ENCODE measurements at regions not wholly inside any gene's neighbourhood (a gene's known extent, or its start where the extent isn't known, plus 50 kb on each side); places are given as distances from the start of the nearest gene placed in this dataset.

GRCh38 chr22:49088801-49089791, 738.6 kb downstream of the BRD1 start:
- Histone ChIP-seq H2BK15ac (ENCODE audit: low read depth, low read length) (no peak overlapping the region), H2BK120ac (ENCODE audit: low read depth, low read length) (no peak overlapping the region), H3K23ac (ENCODE audit: low read depth, low read length) (no peak overlapping the region), H3K14ac (replicated peaks; ENCODE audit: low read depth, low read length) (no peak overlapping the region), H3K4ac (ENCODE audit: low read depth, low read length) (no peak overlapping the region), H3K9me1 (ENCODE audit: insufficient read depth, low read length) (no peaks in the 10 kb centered on the region), H3K4me2 (ENCODE audit: low read depth, low read length) (no peak overlapping the region), H3K9me3 (ENCODE audit: control insufficient read depth, insufficient read depth, low read length) (peaks cover 54% of the 10 kb centered on the region), H3K36me3 (ENCODE audit: control insufficient read depth, insufficient read depth, low read length) (no peaks in the 10 kb centered on the region), H2BK5ac (ENCODE audit: low read depth, low read length, poor library complexity, severe bottlenecking) (no peak overlapping the region), H2AFZ (replicated peaks; ENCODE audit: low read length, poor library complexity) (no peak overlapping the region), H3K27ac (ENCODE audit: insufficient read depth, low read length) (no peak overlapping the region), H3K4me1 (ENCODE audit: control insufficient read depth, insufficient read depth, low read length) (no peaks in the 10 kb centered on the region), H4K20me1 (ENCODE audit: insufficient read depth, low read length) (no peaks in the 10 kb centered on the region), H2AK9ac (replicated peaks; ENCODE audit: low read depth, low read length, poor library complexity) (no peak overlapping the region), H3K9ac (ENCODE audit: low read depth, low read length) (no peak overlapping the region), H2AK5ac (ENCODE audit: low read depth, low read length) (no peak overlapping the region), H3K79me1 (ENCODE audit: low read depth in 1 of 2, low read length in 2 of 2) (no peaks in the 10 kb centered on the region), H3K18ac (ENCODE audit: low read depth, low read length) (no peak overlapping the region), H3K56ac (ENCODE audit: extremely low read depth, insufficient read depth, low read length) (no peak overlapping the region), H2BK20ac (ENCODE audit: low read depth, low read length) (no peak overlapping the region), H3K4me3 (ENCODE audit: insufficient read depth, low read depth, low read length) (no peak overlapping the region), H4K5ac (ENCODE audit: low read depth, low read length) (no peak overlapping the region), H4K8ac (ENCODE audit: low read depth in 2 of 2, low read length in 2 of 2) (no peak overlapping the region), H3K27me3 (ENCODE audit: control insufficient read depth, insufficient read depth, low read length) (no peaks in the 10 kb centered on the region), H4K91ac (ENCODE audit: insufficient read depth, low read depth, low read length) (no peak overlapping the region)
- ChIA-PET CTCF (no interaction called here), POLR2A (ENCODE audit: unreplicated experiment) (no interaction called here)
- ATAC-seq (ENCODE audit: low read depth) (no peak), DNase-seq (no peak)
- in situ Hi-C loops (cut with MboI; ENCODE audit: low sequenced_read_pairs), result no loop called here
- intact Hi-C loops (cut with micrococcal nuclease), result no loop called here
- no TSS peak for BruUV-seq (replicated peaks)
- dilution Hi-C loops (cut with HindIII; ENCODE audit: low sequenced_read_pairs, unreplicated experiment), result no loop called here
- WGBS, 2 experiments (ENCODE audit: extremely low coverage in 2 of 2, insufficient read length in 1 of 2), result 63% methylated on average over 16 of the region's 35 CpGs; no CpG with 5 or more reads in 1 of the 2 experiments
- TF ChIP-seq ELK1 (IDR thresholded peaks at IDR 0.05; ENCODE audit: borderline replicate concordance, low read depth, low read length), result no peak
- no peak for TF ChIP-seq MXI1 (IDR thresholded peaks at IDR 0.05; ENCODE audit: borderline replicate concordance, low read depth, low read length)
- TF ChIP-seq CHD1 (IDR thresholded peaks at IDR 0.05; ENCODE audit: low read depth, low read length), result no peak
- no peak for TF ChIP-seq MAFK (IDR thresholded peaks at IDR 0.05; ENCODE audit: low read depth, low read length)
- no peak for TF ChIP-seq BHLHE40 (IDR thresholded peaks at IDR 0.05; ENCODE audit: low read depth, low read length)
- no peak for TF ChIP-seq MAZ (IDR thresholded peaks at IDR 0.05; ENCODE audit: borderline replicate concordance, low read depth, low read length)
- no peak for TF ChIP-seq POLR2A (IDR thresholded peaks at IDR 0.05; ENCODE audit: low read depth, low read length)
- no peak for TF ChIP-seq RFX5 (IDR thresholded peaks at IDR 0.05; ENCODE audit: low read depth, low read length)
- TF ChIP-seq RCOR1 (IDR thresholded peaks at IDR 0.05; ENCODE audit: insufficient replicate concordance, low read length), result no peak
- TF ChIP-seq RAD21 (IDR thresholded peaks at IDR 0.05; ENCODE audit: low read length), result no peak
- TF ChIP-seq CEBPB (IDR thresholded peaks at IDR 0.05; ENCODE audit: low read depth, low read length), result no peak
- no peak for TF ChIP-seq USF2 (IDR thresholded peaks at IDR 0.05; ENCODE audit: low read depth, low read length)
- no peak for TF ChIP-seq NFE2L2 (IDR thresholded peaks at IDR 0.05; ENCODE audit: low read depth, low read length)
- TF ChIP-seq FOS (IDR thresholded peaks at IDR 0.05; ENCODE audit: low read depth, low read length), result no peak
- TF ChIP-seq SMC3 (IDR thresholded peaks at IDR 0.05; ENCODE audit: low read depth, low read length), result no peak

Data from IMR-90 (cell line).